Uterus (tissue), 3 donors: ENCODE measurements at regions not wholly inside any gene's neighbourhood (a gene's known extent, or its start where the extent isn't known, plus 50 kb on each side); places are given as distances from the start of the nearest gene placed in this dataset.

Experiments
- DNase-seq, 2 donors: peaks; one replicate each; pipeline ENCODE4 v3.0.0-alpha.2; 2019 to 2020
- H3K27ac ChIP-seq, 2 donors: fragments of 200-600 bp; sonication (generic); 1 replicate in 1 of 2; 2 replicates in 1 of 2; pipeline ENCODE4 v1.5.1; 2016 to 2018
- H3K27me3 ChIP-seq, 2 donors: fragments of 200-600 bp; sonication (generic); one replicate each; pipeline ENCODE4 v1.5.1; 2018 to 2019; ENCODE audit warnings: control low read depth in 1 of 2
- H3K36me3 ChIP-seq, 2 donors: fragments of 200-600 bp; sonication (generic); one replicate each; pipeline ENCODE4 v1.5.1; 2019; ENCODE audit warnings: control low read depth in 1 of 2
- H3K4me1 ChIP-seq, 2 donors: fragments of 200-600 bp; sonication (generic); one replicate each; pipeline ENCODE4 v1.5.1; 2018 to 2019; ENCODE audit warnings: control low read depth in 1 of 2
- H3K4me3 ChIP-seq, 2 donors: fragments of 200-600 bp; sonication (generic); 1 replicate in 1 of 2; 2 replicates in 1 of 2; pipeline ENCODE4 v1.5.1; 2018 to 2019; ENCODE audit warnings: mild to moderate bottlenecking in 1 of 2
- H3K9me3 ChIP-seq, 2 donors: fragments of 200-600 bp; sonication (generic); one replicate each; pipeline ENCODE4 v1.5.1; 2019; ENCODE audit warnings: control low read depth in 1 of 2
- CTCF ChIP-seq, 4 experiments: fragments of 200-600 bp in 2 of 4; fragments of 450-650 bp in 2 of 4; sonication (generic) in 2 of 4; IDR thresholded peaks; one replicate each; pipeline ENCODE4 v1.5.1; 2016 to 2019; ENCODE audit warnings: antibody characterized with exemption in 4 of 4, mild to moderate bottlenecking in 2 of 4, moderate library complexity in 1 of 4
- POLR2A ChIP-seq, 2 donors: fragments of 450-650 bp; IDR thresholded peaks; one replicate each; pipeline ENCODE4 v1.6.1; 2016; ENCODE audit warnings: antibody characterized with exemption in 2 of 2, mild to moderate bottlenecking in 1 of 2, moderate library complexity in 1 of 2
- intact Hi-C: fragments of 100-400 bp; cut with DNase I; formaldehyde crosslinking; loops from one replicate; pipeline ENCODE4 v1.15.1; 2023; ENCODE audit warnings: low total_unique reads
- donor health status: DM: yes; HTN: yes; CAD: no.

GRCh38 chr4:182145334-182145905 is 97.8 kb upstream of the TENM3 start:
- Histone ChIP-seq H3K4me1 (peaks cover 0 to 5% of the 10 kb centered on the region in 2 donors), H3K4me3 (peak overlapping the region; percentile 61 to 80), H3K27ac (peak overlapping the region in 1 of 2 donors; percentile 57), H3K27me3 (peaks cover 0 to 11% of the 10 kb centered on the region in 2 donors), H3K9me3 (no peaks in the 10 kb centered on the region), H3K36me3 (no peaks in the 10 kb centered on the region)
- TF ChIP-seq POLR2A (IDR thresholded peaks at IDR 0.05) = no peak
- no peak for TF ChIP-seq CTCF (IDR thresholded peaks at IDR 0.05)
- intact Hi-C loops = no loop called here
- DNase-seq = no peak

DNA sequence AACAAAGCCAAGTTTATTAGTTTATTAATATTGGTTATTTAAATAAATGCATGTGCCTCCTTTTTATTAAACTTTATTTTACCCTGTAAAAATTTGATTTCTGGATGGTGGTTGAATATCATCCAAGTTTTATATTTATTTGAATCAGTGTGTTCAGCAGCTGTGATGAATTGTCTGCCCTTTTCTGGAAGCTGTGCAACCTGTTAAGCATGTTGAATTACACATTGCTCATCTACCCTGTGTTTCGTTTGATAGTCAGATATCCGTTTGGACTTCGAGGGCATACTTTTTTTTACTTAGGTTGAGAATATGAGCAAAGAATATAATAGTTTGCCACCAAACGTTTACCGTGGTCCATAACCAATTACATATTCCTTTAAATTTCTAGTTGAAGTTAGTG is 95.8 kb upstream of the TENM3 start:
- Histone ChIP-seq H3K27me3 (peaks cover 0 to 11% of the 10 kb centered on the region in 2 donors), H3K4me3 (no peak overlapping the region), H3K27ac (no peak overlapping the region), H3K9me3 (no peaks in the 10 kb centered on the region), H3K36me3 (no peaks in the 10 kb centered on the region), H3K4me1 (peaks cover 0 to 5% of the 10 kb centered on the region in 2 donors)
- intact Hi-C loops = no loop called here
- no peak for DNase-seq
- TF ChIP-seq POLR2A (IDR thresholded peaks at IDR 0.05) (no peak), CTCF (IDR thresholded peaks at IDR 0.05) (no peak)

DNA sequence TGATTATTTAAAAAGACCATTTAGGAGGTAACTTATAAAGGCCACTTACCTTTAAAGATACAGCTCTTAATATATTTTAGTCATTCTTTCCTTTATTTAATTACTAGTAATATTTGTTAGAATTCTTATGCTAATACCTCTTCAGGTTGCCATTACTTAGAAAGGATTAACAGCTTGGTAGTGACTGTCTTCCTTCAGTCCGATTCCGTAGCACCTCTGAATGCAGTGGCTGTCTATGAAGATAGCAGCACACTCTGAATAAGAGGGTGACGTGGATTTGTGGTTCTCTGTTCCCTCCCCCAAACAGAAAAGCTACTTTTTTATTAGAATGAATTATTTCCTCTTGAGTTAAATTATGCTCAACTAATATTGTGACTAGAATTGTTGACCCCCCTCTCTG is 92.6 kb upstream of the TENM3 start:
- no peak for DNase-seq
- Histone ChIP-seq H3K9me3 (no peaks in the 10 kb centered on the region), H3K27me3 (peaks cover 0 to 7% of the 10 kb centered on the region in 2 donors), H3K27ac (no peak overlapping the region), H3K36me3 (no peaks in the 10 kb centered on the region), H3K4me3 (no peak overlapping the region), H3K4me1 (no peaks in the 10 kb centered on the region)
- no peak for TF ChIP-seq POLR2A (IDR thresholded peaks at IDR 0.05)
- no peak for TF ChIP-seq CTCF (IDR thresholded peaks at IDR 0.05)
- intact Hi-C loops = no loop called here

DNA sequence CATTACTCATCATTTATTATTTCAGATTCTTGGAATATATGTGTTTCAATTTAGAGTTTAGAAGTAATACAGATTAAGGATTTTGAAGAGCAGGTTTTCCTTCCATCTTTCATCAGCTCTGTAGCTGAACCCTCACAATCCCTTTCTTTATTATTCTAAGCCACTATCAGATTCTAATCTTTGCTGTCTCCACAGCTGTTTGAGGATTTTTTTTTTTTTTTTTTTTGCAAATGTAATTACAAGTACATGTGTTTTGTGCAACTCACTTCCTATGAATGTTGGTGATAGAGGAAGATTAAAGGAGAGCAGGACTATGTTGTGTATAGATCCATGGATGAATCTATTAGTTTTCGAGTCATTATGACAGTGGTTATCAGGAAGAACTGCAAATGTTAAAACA is 87.4 kb upstream of the TENM3 start:
- intact Hi-C loops = no loop called here
- no peaks in the 10 kb centered on the region for H3K9me3 ChIP-seq
- no peaks in the 10 kb centered on the region for H3K4me1 ChIP-seq
- no peak for DNase-seq
- H3K27me3 ChIP-seq = no peaks in the 10 kb centered on the region
- no peaks in the 10 kb centered on the region for H3K36me3 ChIP-seq
- no peak overlapping the region for H3K4me3 ChIP-seq
- TF ChIP-seq POLR2A (IDR thresholded peaks at IDR 0.05) = no peak
- TF ChIP-seq CTCF (IDR thresholded peaks at IDR 0.05) = no peak
- no peak overlapping the region for H3K27ac ChIP-seq

GRCh38 chr4:182163180-182163579 is 80.0 kb upstream of the TENM3 start:
- Histone ChIP-seq H3K27ac (no peak overlapping the region), H3K4me1 (no peaks in the 10 kb centered on the region), H3K27me3 (no peaks in the 10 kb centered on the region), H3K4me3 (no peak overlapping the region), H3K36me3 (no peaks in the 10 kb centered on the region), H3K9me3 (no peaks in the 10 kb centered on the region)
- DNase-seq = no peak
- TF ChIP-seq CTCF (IDR thresholded peaks at IDR 0.05) (no peak), POLR2A (IDR thresholded peaks at IDR 0.05) (no peak)
- intact Hi-C loops = no loop called here
